ENCODE measurements at regions not wholly inside any gene's neighbourhood (a gene's known extent, or its start where the extent isn't known, plus 50 kb on each side); places are given as distances from the start of the nearest gene placed in this dataset.

DNA sequence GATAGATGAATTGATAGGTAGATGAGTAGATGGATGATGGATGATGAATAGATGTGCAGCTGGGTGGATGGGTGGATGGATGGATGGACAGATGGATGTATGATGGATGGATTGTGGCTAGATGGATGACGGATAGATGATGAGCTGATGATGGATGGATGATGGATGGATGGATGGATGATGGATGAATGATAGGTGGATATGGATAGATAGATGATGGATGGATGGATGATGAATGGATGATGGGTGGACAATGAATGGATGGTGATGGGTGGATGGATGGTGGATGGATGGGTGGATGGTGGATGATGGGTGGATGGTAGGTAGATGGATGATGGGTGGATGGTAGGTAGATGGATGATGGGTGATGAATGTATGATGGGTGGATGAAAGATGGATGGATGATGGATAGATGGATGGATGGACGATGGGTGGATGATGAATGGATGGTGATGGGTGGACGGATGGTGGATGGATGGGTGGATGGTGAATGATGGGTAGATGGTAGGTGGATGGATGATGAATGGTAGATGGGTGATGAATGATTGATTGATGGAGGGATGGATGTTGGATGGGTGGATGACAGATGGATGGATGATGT is 1261.7 kb downstream of the BRD1 start:
- H3K9me3 ChIP-seq (ENCODE audit: control insufficient read depth in 5 of 5, low read length in 5 of 5) = peaks cover 2 to 12% (median 8%) of the 10 kb centered on the region in 5 donors
- no peaks in the 10 kb centered on the region for H3K36me3 ChIP-seq (ENCODE audit: control insufficient read depth in 5 of 5, insufficient read depth in 5 of 5, low read length in 5 of 5)
- no peak overlapping the region for H3K4me3 ChIP-seq (ENCODE audit: low read depth in 1 of 5, low read length in 5 of 5)
- H3K4me1 ChIP-seq (ENCODE audit: control insufficient read depth in 5 of 5, insufficient read depth in 5 of 5, low read length in 5 of 5) = no peaks in the 10 kb centered on the region
- H3K27me3 ChIP-seq (ENCODE audit: control insufficient read depth in 5 of 5, insufficient read depth in 4 of 5, low read length in 5 of 5) = peaks cover 0 to 24% (median 21%) of the 10 kb centered on the region in 5 donors
- H3K27ac ChIP-seq (ENCODE audit: low read depth, low read length) = no peak overlapping the region
- H3K9ac ChIP-seq (ENCODE audit: low read length in 5 of 5) = no peak overlapping the region

DNA sequence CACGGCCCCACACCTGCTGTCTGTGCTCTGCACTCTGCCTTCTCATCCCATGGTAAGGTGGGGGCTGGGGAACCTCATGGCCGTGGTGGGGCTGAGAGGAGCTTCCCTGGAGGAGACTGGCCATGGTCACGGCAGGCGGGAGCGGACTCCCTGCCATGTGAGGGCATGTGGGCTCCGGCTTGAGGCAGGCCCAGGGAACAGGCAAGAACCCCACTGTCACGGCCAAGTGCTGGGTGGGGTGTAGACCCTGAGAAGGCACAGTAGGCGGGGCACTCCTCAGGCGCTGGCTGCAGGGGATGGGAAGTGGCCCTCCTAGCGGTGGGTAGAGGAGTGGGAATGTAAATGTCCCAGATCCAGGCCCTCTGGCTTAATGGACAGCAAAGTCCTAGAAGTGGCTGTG is 1262.7 kb downstream of the BRD1 start:
- Histone ChIP-seq H3K4me3 (ENCODE audit: low read depth in 1 of 5, low read length in 5 of 5) (no peak overlapping the region), H3K27me3 (ENCODE audit: control insufficient read depth in 5 of 5, insufficient read depth in 4 of 5, low read length in 5 of 5) (peaks cover 3 to 24% (median 21%) of the 10 kb centered on the region in 5 donors), H3K9ac (ENCODE audit: low read length in 5 of 5) (no peak overlapping the region), H3K4me1 (ENCODE audit: control insufficient read depth in 5 of 5, insufficient read depth in 5 of 5, low read length in 5 of 5) (no peaks in the 10 kb centered on the region), H3K36me3 (ENCODE audit: control insufficient read depth in 5 of 5, insufficient read depth in 5 of 5, low read length in 5 of 5) (no peaks in the 10 kb centered on the region), H3K9me3 (ENCODE audit: control insufficient read depth in 5 of 5, low read length in 5 of 5) (peaks cover 0 to 7% (median 5%) of the 10 kb centered on the region in 5 donors), H3K27ac (ENCODE audit: low read depth, low read length) (no peak overlapping the region)

DNA sequence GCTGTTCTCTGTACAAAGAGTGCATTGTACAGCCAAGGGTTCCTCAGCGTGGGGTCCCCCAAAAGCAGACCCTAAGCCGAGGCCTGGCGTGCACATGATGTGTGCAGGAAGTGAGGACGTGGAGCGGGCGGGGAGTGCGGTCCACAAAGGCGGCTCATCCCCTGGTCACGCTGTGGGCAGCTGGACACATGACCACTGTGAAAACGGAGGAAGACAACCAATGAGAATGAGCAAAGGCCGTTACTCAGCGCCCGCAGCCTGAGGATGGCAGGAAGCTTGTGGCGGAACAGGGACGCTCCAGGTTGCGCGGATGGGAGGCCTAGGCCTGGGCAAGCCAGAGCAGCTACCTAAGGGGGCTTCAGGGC is 1263.7 kb downstream of the BRD1 start:
- no peak overlapping the region for H3K27ac ChIP-seq (ENCODE audit: low read depth, low read length)
- no peaks in the 10 kb centered on the region for H3K36me3 ChIP-seq (ENCODE audit: control insufficient read depth in 5 of 5, insufficient read depth in 5 of 5, low read length in 5 of 5)
- H3K9ac ChIP-seq (ENCODE audit: low read length in 5 of 5) = no peak overlapping the region
- no peak overlapping the region for H3K4me3 ChIP-seq (ENCODE audit: low read depth in 1 of 5, low read length in 5 of 5)
- H3K27me3 ChIP-seq (ENCODE audit: control insufficient read depth in 5 of 5, insufficient read depth in 4 of 5, low read length in 5 of 5) = peaks cover 5 to 26% (median 21%) of the 10 kb centered on the region in 5 donors
- peaks cover 0 to 2% (median 0%) of the 10 kb centered on the region in 5 donors for H3K9me3 ChIP-seq (ENCODE audit: control insufficient read depth in 5 of 5, low read length in 5 of 5)
- no peaks in the 10 kb centered on the region for H3K4me1 ChIP-seq (ENCODE audit: control insufficient read depth in 5 of 5, insufficient read depth in 5 of 5, low read length in 5 of 5)

DNA sequence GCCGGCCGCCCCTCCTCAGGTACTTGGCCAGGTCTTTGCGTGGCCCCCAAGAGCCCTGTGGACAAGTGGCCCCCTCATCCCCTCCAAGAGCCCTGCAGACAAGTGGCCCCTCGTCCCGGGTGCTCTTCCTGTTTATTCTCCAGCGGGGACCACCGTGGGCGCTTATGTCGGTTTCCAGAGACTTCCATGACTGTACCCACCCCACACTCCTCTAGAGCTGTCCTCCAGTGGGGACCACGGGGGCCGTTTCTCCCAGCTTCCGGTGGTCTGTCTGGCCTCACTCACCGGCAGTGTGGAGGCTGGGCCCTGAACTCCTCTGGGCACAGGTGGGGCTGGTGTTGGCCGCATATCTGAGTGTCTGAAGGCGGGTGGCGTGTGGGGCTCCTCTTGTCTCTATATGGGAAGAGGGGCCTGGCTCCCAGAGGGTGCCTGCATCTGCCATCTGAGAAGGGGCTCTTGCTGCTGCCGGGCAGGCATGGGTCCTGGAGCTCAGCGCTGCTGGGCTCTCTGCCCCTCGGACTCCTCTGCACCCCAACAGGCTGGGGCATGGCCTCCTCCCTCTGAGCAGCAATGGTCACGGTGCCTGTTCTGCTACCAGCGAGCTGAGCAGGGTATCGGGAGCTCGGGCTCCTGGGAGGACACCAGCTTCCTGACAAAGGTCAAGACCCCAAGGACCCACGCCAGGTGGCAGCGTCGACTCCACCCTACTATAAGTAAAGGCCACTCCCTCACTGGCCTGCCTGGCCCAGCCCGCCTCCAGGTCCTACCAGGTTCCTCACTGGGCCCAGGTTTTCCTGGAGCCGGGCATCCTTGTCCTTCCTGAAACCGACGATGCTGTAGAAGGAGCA is 1264.3 kb downstream of the BRD1 start:
- Histone ChIP-seq H3K27me3 (ENCODE audit: control insufficient read depth in 5 of 5, insufficient read depth in 4 of 5, low read length in 5 of 5) (peaks cover 5 to 26% (median 20%) of the 10 kb centered on the region in 5 donors), H3K9ac (ENCODE audit: low read length in 5 of 5) (no peak overlapping the region), H3K4me1 (ENCODE audit: control insufficient read depth in 5 of 5, insufficient read depth in 5 of 5, low read length in 5 of 5) (no peaks in the 10 kb centered on the region), H3K27ac (ENCODE audit: low read depth, low read length) (no peak overlapping the region), H3K4me3 (ENCODE audit: low read depth in 1 of 5, low read length in 5 of 5) (no peak overlapping the region), H3K9me3 (ENCODE audit: control insufficient read depth in 5 of 5, low read length in 5 of 5) (peaks cover 0 to 2% (median 0%) of the 10 kb centered on the region in 5 donors), H3K36me3 (ENCODE audit: control insufficient read depth in 5 of 5, insufficient read depth in 5 of 5, low read length in 5 of 5) (no peaks in the 10 kb centered on the region)

DNA sequence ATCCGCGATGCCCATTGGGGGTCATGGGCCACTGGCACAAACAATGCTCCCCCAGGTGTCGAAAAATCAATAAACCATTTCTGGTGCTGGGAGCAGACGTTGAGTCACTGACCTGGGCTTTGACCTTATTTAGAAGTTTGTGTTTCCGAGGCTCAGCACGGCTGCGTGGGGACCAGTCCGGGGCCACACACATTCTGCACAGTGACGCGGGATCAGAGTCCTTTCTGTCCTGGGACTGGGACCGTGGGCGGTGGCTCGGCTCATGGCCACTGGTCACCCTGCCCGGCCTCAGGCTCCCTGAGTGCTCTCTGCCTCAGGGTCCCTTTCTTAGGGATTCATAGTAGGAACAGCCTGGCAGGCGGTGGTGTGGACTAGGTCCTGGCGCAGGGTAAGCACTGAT is 1266.0 kb downstream of the BRD1 start:
- Histone ChIP-seq H3K4me3 (ENCODE audit: low read depth in 1 of 5, low read length in 5 of 5) (no peak overlapping the region), H3K27ac (ENCODE audit: low read depth, low read length) (no peak overlapping the region), H3K9me3 (ENCODE audit: control insufficient read depth in 5 of 5, low read length in 5 of 5) (peaks cover 0 to 2% (median 0%) of the 10 kb centered on the region in 5 donors), H3K4me1 (ENCODE audit: control insufficient read depth in 5 of 5, insufficient read depth in 5 of 5, low read length in 5 of 5) (no peaks in the 10 kb centered on the region), H3K9ac (ENCODE audit: low read length in 5 of 5) (no peak overlapping the region), H3K27me3 (ENCODE audit: control insufficient read depth in 5 of 5, insufficient read depth in 4 of 5, low read length in 5 of 5) (peaks cover 3 to 24% (median 9%) of the 10 kb centered on the region in 5 donors), H3K36me3 (ENCODE audit: control insufficient read depth in 5 of 5, insufficient read depth in 5 of 5, low read length in 5 of 5) (no peaks in the 10 kb centered on the region)

DNA sequence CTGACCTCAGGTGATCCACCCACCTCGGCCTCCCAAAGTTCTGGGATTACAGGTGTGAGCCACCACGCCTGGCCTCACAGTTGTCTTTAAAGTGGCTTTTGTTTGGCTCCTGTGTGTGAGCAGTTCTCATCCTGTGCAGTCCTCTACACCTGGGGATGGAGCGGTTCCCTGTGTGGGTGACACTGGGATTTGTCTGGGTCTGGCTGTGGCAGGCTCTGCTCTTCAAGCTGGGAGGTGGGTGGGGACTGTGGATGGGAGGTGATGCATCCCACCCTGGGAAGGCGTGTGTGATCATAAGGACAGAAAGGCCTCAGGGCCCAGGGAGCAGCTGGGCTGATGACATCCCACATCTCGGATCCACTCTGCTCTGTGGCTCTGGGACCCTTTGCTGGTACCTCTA is 1266.8 kb downstream of the BRD1 start:
- Histone ChIP-seq H3K9me3 (ENCODE audit: control insufficient read depth in 5 of 5, low read length in 5 of 5) (no peaks in the 10 kb centered on the region), H3K9ac (ENCODE audit: low read length in 5 of 5) (no peak overlapping the region), H3K36me3 (ENCODE audit: control insufficient read depth in 5 of 5, insufficient read depth in 5 of 5, low read length in 5 of 5) (no peaks in the 10 kb centered on the region), H3K4me3 (ENCODE audit: low read depth in 1 of 5, low read length in 5 of 5) (no peak overlapping the region), H3K27me3 (ENCODE audit: control insufficient read depth in 5 of 5, insufficient read depth in 4 of 5, low read length in 5 of 5) (peaks cover under 1 to 24% (median 5%) of the 10 kb centered on the region in 5 donors), H3K27ac (ENCODE audit: low read depth, low read length) (no peak overlapping the region), H3K4me1 (ENCODE audit: control insufficient read depth in 5 of 5, insufficient read depth in 5 of 5, low read length in 5 of 5) (no peaks in the 10 kb centered on the region)

DNA sequence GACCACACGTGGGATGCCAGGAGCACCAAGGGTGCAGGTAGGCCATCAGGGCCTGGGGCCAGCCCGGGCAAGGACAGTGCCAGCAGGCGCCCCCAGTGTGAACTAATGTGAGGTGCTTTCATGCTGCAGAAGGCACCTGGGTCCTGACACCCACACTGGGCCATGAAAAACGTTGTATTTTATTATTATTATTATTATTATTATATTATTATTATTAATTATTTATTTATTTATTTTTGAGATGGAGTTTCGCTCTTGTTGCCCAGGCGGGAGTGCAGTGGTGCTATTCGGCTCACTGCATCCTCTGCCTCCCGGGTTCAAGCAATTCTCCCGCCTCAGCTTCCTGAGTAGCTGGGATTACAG is 1267.3 kb downstream of the BRD1 start:
- Histone ChIP-seq H3K4me3 (ENCODE audit: low read depth in 1 of 5, low read length in 5 of 5) (no peak overlapping the region), H3K27me3 (ENCODE audit: control insufficient read depth in 5 of 5, insufficient read depth in 4 of 5, low read length in 5 of 5) (peaks cover 3 to 19% (median 5%) of the 10 kb centered on the region in 5 donors), H3K4me1 (ENCODE audit: control insufficient read depth in 5 of 5, insufficient read depth in 5 of 5, low read length in 5 of 5) (no peaks in the 10 kb centered on the region), H3K9ac (ENCODE audit: low read length in 5 of 5) (no peak overlapping the region), H3K9me3 (ENCODE audit: control insufficient read depth in 5 of 5, low read length in 5 of 5) (no peaks in the 10 kb centered on the region), H3K27ac (ENCODE audit: low read depth, low read length) (no peak overlapping the region), H3K36me3 (ENCODE audit: control insufficient read depth in 5 of 5, insufficient read depth in 5 of 5, low read length in 5 of 5) (no peaks in the 10 kb centered on the region)

DNA sequence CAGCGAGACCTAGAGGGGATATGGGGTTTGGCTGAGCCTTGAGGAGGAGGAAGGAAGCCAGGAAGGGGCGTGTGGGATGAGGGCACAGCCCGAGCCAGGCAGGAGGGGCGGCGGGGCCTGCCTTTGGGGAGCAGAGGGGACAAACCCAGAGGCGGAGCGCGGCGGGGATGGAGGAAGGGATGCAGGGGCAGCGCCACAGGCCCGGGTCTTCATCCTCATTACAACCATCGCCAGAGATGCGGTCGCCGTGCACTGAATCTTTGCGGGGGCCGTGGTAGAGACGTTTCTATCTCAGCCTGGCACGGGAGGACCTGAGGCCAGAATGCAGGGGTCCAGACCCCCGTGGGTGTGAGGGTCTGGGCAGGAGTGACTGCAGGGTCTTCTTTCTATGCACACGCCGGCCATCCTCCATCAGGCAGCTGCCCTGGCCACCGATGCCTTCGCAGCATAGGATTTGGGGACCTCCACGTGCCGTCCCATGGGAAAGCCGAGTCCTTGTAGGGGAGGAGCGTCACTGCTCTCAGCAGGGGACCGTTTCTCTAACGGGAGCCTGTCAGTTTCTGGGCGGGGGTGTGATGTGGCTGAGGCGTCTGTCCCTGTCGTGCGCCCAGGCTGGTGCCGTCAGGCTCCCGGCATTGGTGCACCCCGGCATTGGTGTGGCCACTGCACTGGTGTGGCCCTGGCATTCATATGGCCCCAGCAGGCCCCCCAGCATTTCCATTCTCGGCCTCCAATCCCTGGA is 1267.9 kb downstream of the BRD1 start:
- Histone ChIP-seq H3K9me3 (ENCODE audit: control insufficient read depth in 5 of 5, low read length in 5 of 5) (no peaks in the 10 kb centered on the region), H3K27ac (ENCODE audit: low read depth, low read length) (no peak overlapping the region), H3K27me3 (ENCODE audit: control insufficient read depth in 5 of 5, insufficient read depth in 4 of 5, low read length in 5 of 5) (peaks cover 0 to 15% (median 6%) of the 10 kb centered on the region in 5 donors), H3K36me3 (ENCODE audit: control insufficient read depth in 5 of 5, insufficient read depth in 5 of 5, low read length in 5 of 5) (no peaks in the 10 kb centered on the region), H3K4me3 (ENCODE audit: low read depth in 1 of 5, low read length in 5 of 5) (no peak overlapping the region), H3K4me1 (ENCODE audit: control insufficient read depth in 5 of 5, insufficient read depth in 5 of 5, low read length in 5 of 5) (no peaks in the 10 kb centered on the region), H3K9ac (ENCODE audit: low read length in 5 of 5) (no peak overlapping the region)

DNA sequence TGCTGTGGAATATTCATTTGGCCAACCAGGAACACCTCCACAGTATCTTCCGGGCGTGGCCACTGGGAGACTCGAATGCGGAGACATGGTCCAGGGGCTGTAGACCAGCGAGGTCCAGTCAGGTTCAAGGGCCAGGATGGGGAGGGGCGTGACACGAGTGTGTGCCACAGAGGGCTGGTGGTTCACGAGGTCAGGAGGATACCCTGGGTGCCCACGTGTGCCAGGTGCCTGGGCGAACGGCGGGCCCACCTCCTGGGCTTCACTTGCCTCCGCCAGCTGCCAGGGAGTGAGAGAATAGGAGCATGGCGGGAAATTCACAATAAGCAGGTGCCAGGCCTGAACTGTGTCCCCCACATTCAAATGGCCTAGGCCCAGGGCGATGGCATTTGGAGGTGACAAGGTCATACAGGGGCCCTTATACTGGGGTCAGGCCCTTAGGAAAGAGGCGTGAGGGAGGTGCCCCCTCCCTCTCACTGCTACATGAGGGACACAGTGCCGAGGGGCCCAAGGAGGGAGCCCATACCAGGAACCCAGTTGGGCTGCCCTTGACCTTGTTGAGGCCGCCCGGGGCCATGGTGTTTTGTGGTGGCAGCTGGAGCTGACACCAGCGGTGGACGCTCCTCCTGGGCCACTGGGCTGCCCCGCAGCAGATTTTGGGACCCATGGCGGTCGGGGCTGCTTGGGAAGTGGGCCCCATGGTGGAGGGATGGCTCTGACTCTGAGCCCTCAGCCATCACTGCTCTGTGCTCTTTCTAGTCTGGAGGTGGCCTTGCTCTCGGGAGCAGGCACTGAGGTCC is 1268.9 kb downstream of the BRD1 start:
- H3K4me3 ChIP-seq (ENCODE audit: low read depth in 1 of 5, low read length in 5 of 5) = no peak overlapping the region
- peaks cover 0 to 15% (median 5%) of the 10 kb centered on the region in 5 donors for H3K27me3 ChIP-seq (ENCODE audit: control insufficient read depth in 5 of 5, insufficient read depth in 4 of 5, low read length in 5 of 5)
- no peaks in the 10 kb centered on the region for H3K4me1 ChIP-seq (ENCODE audit: control insufficient read depth in 5 of 5, insufficient read depth in 5 of 5, low read length in 5 of 5)
- no peaks in the 10 kb centered on the region for H3K36me3 ChIP-seq (ENCODE audit: control insufficient read depth in 5 of 5, insufficient read depth in 5 of 5, low read length in 5 of 5)
- H3K9ac ChIP-seq (ENCODE audit: low read length in 5 of 5) = no peak overlapping the region
- H3K27ac ChIP-seq (ENCODE audit: low read depth, low read length) = no peak overlapping the region
- no peaks in the 10 kb centered on the region for H3K9me3 ChIP-seq (ENCODE audit: control insufficient read depth in 5 of 5, low read length in 5 of 5)
